ENCODE measurements at regions not wholly inside any gene's neighbourhood (a gene's known extent, or its start where the extent isn't known, plus 50 kb on each side); places are given as distances from the start of the nearest gene placed in this dataset.

GRCh38 chr6:40340957-40341356, 246.2 kb downstream of the LRFN2 start:
- ATAC-seq (ENCODE audit: low FRiP score) (no peak), DNase-seq (ENCODE audit: low spot score) (no peak)
- no peak for TF ChIP-seq CTCF (IDR thresholded peaks at IDR 0.05)

- TF ChIP-seq CTCF (IDR thresholded peaks at IDR 0.05), result no peak
- no peak for DNase-seq (ENCODE audit: low spot score)
- ATAC-seq (ENCODE audit: low FRiP score), result no peak
These were observed 247.0 kb downstream of the LRFN2 start for GRCh38 chr6:40340196-40340595.

DNA sequence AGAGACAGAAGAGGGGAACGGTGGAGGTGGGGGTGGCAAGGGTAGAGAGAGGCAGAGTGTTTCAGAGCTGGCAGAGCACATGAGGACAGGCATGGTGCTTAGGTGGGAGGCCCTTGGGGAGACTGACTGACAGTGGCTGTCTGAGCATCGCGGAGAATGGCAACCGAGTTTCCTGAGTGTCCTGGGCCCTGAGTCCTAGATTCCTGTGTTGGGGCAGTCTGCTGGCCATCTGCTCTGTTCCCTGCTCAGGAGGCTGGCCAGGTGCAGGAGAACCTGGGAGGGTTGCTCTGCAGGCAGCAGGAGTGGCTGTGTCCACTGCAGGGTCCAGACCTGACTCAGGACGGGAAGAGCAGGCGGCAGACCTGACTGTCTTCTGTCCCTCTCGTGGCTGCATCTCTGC, 248.9 kb downstream of the LRFN2 start:
- ATAC-seq (ENCODE audit: low FRiP score), result no peak

GRCh38 chr6:40336940-40337760, 250.0 kb downstream of the LRFN2 start:
- no peak for ATAC-seq (ENCODE audit: low FRiP score)
- DNase-seq (ENCODE audit: low spot score), result no peak
- TF ChIP-seq CTCF (IDR thresholded peaks at IDR 0.05), result no peak

More for the DNA sequence above, 248.9 kb downstream of the LRFN2 start:
- no peak for TF ChIP-seq CTCF (IDR thresholded peaks at IDR 0.05)
- no peak for DNase-seq (ENCODE audit: low spot score)

DNA sequence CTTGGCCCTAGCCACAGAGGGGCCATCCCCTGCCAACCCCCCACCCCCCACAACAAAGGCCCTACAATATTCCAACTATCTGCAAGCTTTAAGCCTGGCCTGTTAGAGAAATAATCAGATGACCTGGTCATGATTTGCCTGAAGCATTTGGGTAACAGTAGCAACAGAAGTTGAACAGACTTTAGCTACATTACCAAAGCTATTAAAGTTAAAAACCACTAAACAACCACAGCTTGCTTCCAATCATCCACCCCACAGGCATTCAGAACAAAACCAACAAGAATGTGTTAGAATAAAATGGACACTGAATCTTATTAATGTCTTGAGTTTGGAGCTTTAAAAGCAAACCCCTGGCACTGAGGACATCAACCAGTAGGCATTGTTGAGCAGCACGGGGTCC, 250.9 kb downstream of the LRFN2 start:
- TF ChIP-seq CTCF (IDR thresholded peaks at IDR 0.05), result no peak
- ATAC-seq (ENCODE audit: low FRiP score) (no peak), DNase-seq (ENCODE audit: low spot score) (no peak)

DNA sequence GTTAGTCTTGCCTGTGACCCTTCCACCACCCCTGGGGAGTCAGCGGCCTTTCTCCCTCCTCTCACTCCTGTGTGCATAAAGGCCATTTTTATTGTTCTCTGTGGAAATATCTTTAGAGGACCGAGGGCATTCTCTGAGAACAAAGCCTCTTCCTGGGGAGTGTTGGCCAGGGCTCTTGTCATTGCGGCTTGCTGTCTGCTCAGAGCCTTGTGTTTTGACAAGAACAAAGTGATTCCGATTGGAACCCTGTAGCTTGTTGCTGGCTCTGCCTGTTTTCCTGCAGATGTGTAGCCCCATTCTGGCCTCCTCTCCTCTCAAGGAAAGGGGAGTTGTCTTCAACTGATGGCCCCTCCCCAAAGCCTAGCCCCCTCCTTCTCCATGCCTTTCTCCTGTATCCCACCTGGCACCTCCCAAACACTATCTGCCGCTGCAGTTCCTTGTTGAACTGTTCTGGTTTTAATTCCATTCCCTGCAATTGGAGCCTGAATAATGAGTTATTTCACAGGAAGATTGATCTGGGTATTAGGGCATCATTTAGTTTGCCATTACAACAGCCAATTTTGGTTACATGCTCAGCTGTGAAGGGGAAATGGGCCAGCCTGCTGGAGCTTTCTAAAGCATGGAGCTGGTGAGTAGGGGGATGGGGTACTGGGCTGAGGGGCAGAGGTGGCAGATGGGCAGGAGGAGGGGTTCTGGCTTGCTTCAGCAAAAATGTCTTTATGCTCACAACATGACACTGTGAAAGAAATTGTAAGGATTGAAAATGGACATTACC, 252.5 kb downstream of the LRFN2 start:
- ATAC-seq (ENCODE audit: low FRiP score), result no peak
- TF ChIP-seq CTCF (IDR thresholded peaks at IDR 0.05), result no peak
- no peak for DNase-seq (ENCODE audit: low spot score)
